ENCODE measurements at regions not wholly inside any gene's neighbourhood (a gene's known extent, or its start where the extent isn't known, plus 50 kb on each side); places are given as distances from the start of the nearest gene placed in this dataset.

- DNase-seq = no peak
Observed at GRCh38 chr12:3947781-3948180, 74.6 kb upstream of the PARP11 start.

DNA sequence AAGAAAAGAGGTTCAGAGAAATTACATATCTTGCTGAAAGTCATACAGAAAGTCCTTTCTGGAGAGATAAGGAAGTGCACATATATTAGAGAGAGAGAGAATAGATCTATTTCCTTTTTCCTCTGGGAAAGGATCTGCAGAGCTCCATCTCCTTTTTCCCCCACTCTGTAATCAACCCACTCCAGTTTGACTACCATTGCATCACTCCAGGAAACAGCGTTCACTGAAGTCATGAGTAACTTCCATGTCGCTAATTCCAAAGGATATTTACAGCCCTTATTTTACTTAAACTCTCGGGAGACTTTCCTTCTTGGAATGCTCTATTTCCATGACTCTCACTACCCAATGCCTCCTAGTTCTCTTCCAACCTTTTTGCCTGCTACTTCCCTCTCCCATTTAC lies 72.5 kb upstream of the PARP11 start:
- no peak for DNase-seq

GRCh38 chr12:3944620-3945019 lies 71.4 kb upstream of the PARP11 start:
- DNase-seq = no peak

DNA sequence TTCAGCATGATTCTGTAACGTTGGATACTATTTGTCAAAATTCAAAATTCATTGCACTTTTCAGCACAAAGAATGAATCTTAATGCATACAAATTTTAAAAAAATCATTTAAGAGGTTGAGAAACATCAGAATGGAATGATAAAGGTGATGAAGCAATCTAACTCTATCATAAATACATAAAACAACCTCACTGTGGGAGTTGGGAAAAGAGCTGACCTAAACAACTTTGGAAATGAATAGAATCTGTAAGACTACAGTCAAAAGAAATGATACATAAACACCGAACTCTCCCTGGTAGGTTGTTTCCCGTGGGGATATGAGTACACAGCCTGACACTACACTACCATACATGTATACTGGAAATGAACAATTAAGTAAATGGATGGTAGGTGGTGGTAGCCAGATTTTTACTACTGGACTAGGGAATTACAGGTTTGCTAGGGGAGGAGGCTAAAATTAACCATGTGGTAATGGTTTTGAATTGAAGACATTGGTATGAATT lies 64.9 kb upstream of the PARP11 start:
- DNase-seq = no peak

DNA sequence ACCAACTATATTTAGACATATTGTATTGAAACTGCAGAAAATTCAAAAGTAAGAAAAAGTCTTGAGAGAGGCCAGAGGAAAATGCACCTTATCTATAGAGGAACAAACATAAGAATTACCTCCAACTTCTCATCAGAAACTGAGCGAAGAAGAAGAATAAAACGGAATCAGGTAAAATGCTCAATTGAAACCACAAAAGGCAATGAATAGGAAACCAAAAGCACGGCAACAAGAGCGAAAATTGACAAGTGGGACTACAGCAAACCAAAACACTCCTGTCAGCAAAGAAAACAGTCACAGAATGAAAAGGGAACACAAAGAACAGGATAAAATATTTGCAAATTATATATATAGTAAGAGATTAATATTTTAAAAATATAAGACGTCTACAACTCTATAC lies 61.9 kb upstream of the PARP11 start:
- DNase-seq = no peak

DNA sequence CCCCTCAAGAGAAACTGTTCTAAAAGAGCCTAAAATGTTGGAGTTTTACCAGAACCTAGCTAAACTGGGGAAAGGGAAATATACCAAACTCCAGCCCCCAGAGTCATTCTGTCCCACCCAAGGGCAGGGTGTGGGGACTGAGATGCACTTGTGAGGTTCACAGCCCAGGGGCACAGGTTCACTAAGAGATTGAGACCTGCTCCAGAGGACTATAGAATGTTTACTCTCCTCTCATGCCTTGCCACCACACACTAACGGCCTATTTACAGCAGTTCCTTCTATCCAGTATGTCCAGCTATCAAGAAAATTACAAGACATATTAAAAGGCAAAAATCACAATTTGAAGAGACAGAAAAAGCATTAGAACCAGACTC lies 60.6 kb upstream of the PARP11 start:
- DNase-seq = no peak

DNA sequence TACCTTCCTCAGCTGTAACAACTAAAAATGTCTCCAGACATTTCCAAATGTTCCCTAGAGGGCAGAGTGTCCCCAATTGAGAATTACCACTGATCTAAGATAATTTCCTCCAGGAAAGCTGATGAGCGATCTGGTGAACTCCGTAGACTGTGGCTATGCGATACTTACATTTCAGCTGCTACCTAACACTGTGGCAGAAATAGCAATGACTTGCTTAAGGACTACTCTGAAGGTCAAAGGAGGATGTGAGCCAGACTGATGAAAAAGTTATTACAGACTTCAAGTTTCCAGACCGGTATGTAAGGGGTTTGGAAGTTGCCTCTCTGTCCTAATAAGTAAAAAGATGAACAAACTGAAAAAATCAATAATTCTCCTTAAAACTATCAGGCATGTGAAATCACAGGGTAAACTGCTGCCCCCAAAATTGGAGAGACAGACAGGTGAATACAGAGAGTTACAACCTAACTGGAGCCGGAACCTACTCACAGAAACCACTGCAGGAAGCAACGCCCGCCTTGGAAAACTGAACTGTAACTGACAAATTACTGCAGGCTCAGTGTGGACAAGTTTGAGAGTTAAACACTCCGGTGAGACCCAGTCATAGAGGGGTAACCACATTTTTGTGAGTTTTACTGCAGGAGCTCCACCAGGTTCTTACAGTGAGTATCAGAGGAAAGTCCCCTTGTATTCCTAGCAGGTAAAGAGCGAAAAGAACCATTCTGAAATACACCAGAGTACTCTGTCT lies 60.0 kb upstream of the PARP11 start:
- DNase-seq = no peak

GRCh38 chr12:3931776-3932175 lies 58.6 kb upstream of the PARP11 start:
- no peak for DNase-seq

- no peak for DNase-seq
Observed at GRCh38 chr12:3931206-3931605, 58.0 kb upstream of the PARP11 start.

DNA sequence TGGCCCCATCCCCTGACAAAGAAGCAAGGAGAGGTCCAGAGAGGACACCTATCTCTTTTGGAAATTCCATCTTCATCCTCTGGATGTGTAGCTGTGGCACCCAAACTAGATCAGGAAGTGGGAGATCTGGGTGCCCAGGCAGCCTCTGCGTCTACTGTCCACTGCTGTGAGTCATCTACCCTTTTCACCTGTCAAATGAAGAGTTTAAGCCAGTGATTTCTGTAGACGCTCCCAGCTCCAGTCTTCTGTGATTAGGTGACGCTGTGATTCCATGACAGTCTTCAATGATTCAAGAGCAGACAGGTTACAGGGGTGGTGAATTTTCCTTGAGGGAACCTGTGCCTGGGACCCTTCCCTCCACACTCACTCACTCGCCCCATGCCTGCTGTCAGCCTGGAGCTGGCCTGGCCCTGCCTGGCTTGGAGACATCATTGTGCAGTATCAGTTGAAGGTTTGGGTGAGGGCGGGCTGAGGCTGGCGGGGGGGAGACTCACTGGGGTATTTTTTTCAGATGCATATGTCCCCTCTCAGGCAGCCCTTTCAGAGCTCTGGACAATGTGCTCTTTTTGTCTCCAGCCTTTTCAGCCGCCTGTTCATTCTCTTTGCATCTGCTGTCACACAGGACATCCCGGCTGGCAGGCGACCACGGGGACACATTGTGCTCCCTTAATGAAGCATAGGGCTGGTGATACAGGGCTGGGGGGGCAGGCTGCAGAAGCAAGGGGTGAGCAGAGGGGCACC lies 56.8 kb upstream of the PARP11 start:
- DNase-seq = no peak

DNA sequence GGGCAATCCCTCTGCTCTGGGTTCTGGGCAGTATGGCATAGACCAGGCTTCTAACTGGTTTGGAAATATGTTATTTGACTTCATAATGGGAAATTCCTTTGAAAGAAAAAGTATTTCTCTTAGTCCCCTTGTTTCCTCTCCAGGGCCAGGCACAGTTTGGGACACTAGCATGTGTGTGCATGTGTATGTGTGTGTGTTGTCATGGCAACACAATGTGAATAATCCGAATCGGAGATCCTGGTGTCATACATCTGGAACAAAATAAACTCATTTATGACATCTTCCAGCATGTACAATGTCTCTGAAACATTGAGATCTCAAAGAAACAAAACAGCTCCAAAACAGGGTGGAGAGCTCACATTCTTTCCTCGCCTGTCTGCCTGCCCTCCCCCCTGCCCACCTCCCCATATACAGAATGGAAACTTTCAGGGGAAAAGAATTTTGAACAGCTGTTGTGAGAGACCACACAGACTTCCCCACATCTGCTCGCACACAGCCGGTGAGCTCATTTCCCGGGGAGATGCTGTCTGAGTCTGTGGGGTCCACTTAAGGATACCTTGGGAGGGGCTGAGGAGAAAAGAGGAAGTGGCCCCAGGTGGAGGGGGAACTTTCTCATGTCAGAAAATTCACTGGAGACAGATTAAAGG lies 55.5 kb upstream of the PARP11 start:
- DNase-seq = no peak

DNA sequence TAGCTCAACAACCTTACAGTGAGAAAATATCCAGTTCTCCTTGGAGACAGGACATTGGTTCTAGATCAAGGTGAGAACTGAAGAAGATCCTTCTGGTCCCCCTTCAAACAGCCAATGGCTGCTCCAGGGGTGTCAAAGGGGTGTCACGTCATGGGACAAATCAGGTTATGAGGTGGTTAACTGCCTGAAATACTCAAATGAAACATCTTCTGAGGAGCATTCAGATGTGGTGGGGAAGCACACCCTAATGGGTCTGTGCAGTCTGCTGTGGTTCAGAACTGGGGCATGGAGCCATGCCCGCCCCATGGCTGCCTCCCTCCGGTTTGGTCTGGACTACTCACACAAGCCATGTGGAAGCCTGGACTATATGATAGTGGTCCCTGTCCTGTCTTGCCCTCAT lies 52.4 kb upstream of the PARP11 start:
- no peak for DNase-seq

GRCh38 chr12:3924761-3925160 lies 51.6 kb upstream of the PARP11 start:
- no peak for DNase-seq

GRCh38 chr12:3923021-3923420 lies 49.8 kb upstream of the PARP11 start:
- DNase-seq = no peak
